ENCODE measurements at regions not wholly inside any gene's neighbourhood (a gene's known extent, or its start where the extent isn't known, plus 50 kb on each side); places are given as distances from the start of the nearest gene placed in this dataset.

GRCh38 chr2:181821049-181821448 lies 70.5 kb upstream of the ITPRID2 start:
- POLR2A ChIA-PET, result no interaction called here
- H3K36me3 ChIP-seq (ENCODE audit: control insufficient read depth in 2 of 2, insufficient read depth in 2 of 2, low read length in 1 of 2), result no peaks in the 10 kb centered on the region
- no peak overlapping the region for H3K9ac ChIP-seq (ENCODE audit: control insufficient read depth, insufficient read depth, low read length)
- H2AFZ ChIP-seq (ENCODE audit: control insufficient read depth, low read depth, low read length), result no peak overlapping the region
- no TSS peak for BruUV-seq (replicated peaks)
- H3K27me3 ChIP-seq (replicated peaks in 1 of 2; ENCODE audit: control insufficient read depth in 2 of 2, insufficient read depth in 2 of 2, low read length in 1 of 2), result no peaks in the 10 kb centered on the region; a peak in 1 of 4 replicates
- no peaks in the 10 kb centered on the region for H3K79me2 ChIP-seq (ENCODE audit: control insufficient read depth, insufficient read depth, low read length)
- 0% methylated on average over 2 of the region's 2 CpGs for WGBS (ENCODE audit: insufficient coverage, insufficient replicate concordance, low lambda C conversion rate, missing lambda C conversion rate)
- CTCF ChIA-PET, result no interaction called here
- no peak for ATAC-seq
- intact Hi-C loops (cut with micrococcal nuclease; ENCODE audit: unreplicated experiment), result no loop called here
- H3K4me1 ChIP-seq (ENCODE audit: control insufficient read depth, insufficient read depth, low read length), result no peaks in the 10 kb centered on the region
- FAIRE-seq, result no peak
- DNase-seq (ENCODE audit: low read depth, low spot score), result no peak
- H3K9me3 ChIP-seq (replicated peaks; ENCODE audit: control insufficient read depth, insufficient read depth, low read length), result no peaks in the 10 kb centered on the region
- H3K4me3 ChIP-seq, result no peak overlapping the region
- in situ Hi-C loops (cut with MboI), result no loop called here
- RAD21 ChIA-PET (ENCODE audit: unreplicated experiment), result no interaction called here
- no peak overlapping the region for H3K27ac ChIP-seq (ENCODE audit: control insufficient read depth, insufficient read depth)
- H3K4me2 ChIP-seq (ENCODE audit: control insufficient read depth, insufficient read depth), result no peak overlapping the region
- no peaks in the 10 kb centered on the region for H4K20me1 ChIP-seq (ENCODE audit: control insufficient read depth, insufficient read depth)
- TF ChIP-seq YY1 (IDR thresholded peaks at IDR 0.05; ENCODE audit: low read depth, low read length) (no peak), KAT2A (conservative IDR thresholded peaks at IDR 0.05; ENCODE audit: control insufficient read depth, low read depth, low read length) (no peak), RUNX3 (IDR thresholded peaks at IDR 0.05; ENCODE audit: low read length) (no peak), FOXK2 (IDR thresholded peaks at IDR 0.05) (no peak), BCL3 (IDR thresholded peaks at IDR 0.05; ENCODE audit: borderline replicate concordance, insufficient read depth, low read depth, low read length, poor library complexity, severe bottlenecking) (no peak), PAX8 (IDR thresholded peaks at IDR 0.05) (no peak), ZNF274 (IDR thresholded peaks at IDR 0.05; ENCODE audit: insufficient read depth, insufficient read length) (no peak), NFXL1 (IDR thresholded peaks at IDR 0.05; ENCODE audit: borderline replicate concordance) (no peak), SUPT20H (IDR thresholded peaks at IDR 0.05; ENCODE audit: borderline replicate concordance, control insufficient read depth, low read depth, low read length) (no peak), ZNF622 (IDR thresholded peaks at IDR 0.05) (no peak), POLR2A (IDR thresholded peaks at IDR 0.05; ENCODE audit: low read depth, low read length) (no peak), NR2C2 (IDR thresholded peaks at IDR 0.05; ENCODE audit: borderline replicate concordance, control insufficient read depth, insufficient read length, low read depth) (no peak), HDAC6 (IDR thresholded peaks at IDR 0.05; ENCODE audit: unreplicated experiment) (no peak), HCFC1 (IDR thresholded peaks at IDR 0.05; ENCODE audit: low read length) (no peak), CBX5 (IDR thresholded peaks at IDR 0.05; ENCODE audit: low read depth) (no peak), ZBED1 (IDR thresholded peaks at IDR 0.05; ENCODE audit: borderline replicate concordance) (no peak), TARDBP (IDR thresholded peaks at IDR 0.05; ENCODE audit: borderline replicate concordance) (no peak), BCL11A (IDR thresholded peaks at IDR 0.05; ENCODE audit: low read depth, low read length) (no peak)
- SMC1A ChIA-PET (ENCODE audit: uncharacterized antibody, unreplicated experiment), result interaction anchor here (1.4 kb wide), 1 partner anchor 12 kb away, joined by 4 read pairs; no protein-coding TSS in a partner anchor

Measured in GM12878 (cell line).